ENCODE measurements at regions not wholly inside any gene's neighbourhood (a gene's known extent, or its start where the extent isn't known, plus 50 kb on each side); places are given as distances from the start of the nearest gene placed in this dataset.
"Not testable (repeated sequence)": the region's sequence is repeated elsewhere in the genome, so short reads cannot be mapped to it uniquely, and the experiment has no call there.

DNA sequence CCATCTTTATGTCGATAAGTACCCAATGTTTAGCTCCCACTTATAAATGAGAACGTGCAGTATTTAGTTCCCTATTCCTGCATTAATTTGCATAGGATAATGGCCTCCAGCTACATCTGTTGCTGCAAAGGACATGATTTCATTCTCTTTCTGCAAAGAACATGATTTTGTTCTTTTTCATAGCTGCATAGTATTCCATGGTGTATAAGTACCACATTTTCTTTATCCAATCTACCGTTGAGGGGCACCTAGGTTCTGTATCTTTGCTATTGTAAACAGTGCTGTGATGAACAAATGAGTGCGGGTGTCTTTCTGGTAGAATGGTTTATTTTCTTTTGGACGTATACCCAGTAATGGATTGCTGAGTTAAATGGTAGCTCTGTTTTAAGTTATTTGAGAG, 63.0 kb downstream of the HLX start:
- Histone ChIP-seq H3K27me3 (ENCODE audit: control insufficient read depth, insufficient read depth, low read length) (no peaks in the 10 kb centered on the region), H3K27ac (ENCODE audit: low read depth, low read length) (no peak overlapping the region), H3K4me3 (ENCODE audit: low read depth, low read length) (no peak overlapping the region), H3K9me3 (ENCODE audit: control insufficient read depth, insufficient read depth, low read length) (no peaks in the 10 kb centered on the region)
- no peak for DNase-seq (ENCODE audit: low read depth, low spot score)
- ChIA-PET CTCF (interaction anchor here (0.7 kb wide), 1 partner anchor 18 kb away, joined by 3 read pairs; no protein-coding TSS in a partner anchor), POLR2A (no interaction called here)
- TF ChIP-seq, protein P1, sequence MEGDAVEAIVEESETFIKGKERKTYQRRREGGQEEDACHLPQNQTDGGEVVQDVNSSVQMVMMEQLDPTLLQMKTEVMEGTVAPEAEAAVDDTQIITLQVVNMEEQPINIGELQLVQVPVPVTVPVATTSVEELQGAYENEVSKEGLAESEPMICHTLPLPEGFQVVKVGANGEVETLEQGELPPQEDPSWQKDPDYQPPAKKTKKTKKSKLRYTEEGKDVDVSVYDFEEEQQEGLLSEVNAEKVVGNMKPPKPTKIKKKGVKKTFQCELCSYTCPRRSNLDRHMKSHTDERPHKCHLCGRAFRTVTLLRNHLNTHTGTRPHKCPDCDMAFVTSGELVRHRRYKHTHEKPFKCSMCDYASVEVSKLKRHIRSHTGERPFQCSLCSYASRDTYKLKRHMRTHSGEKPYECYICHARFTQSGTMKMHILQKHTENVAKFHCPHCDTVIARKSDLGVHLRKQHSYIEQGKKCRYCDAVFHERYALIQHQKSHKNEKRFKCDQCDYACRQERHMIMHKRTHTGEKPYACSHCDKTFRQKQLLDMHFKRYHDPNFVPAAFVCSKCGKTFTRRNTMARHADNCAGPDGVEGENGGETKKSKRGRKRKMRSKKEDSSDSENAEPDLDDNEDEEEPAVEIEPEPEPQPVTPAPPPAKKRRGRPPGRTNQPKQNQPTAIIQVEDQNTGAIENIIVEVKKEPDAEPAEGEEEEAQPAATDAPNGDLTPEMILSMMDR (IDR thresholded peaks at IDR 0.05; ENCODE audit: low read depth, low read length) = no peak

DNA sequence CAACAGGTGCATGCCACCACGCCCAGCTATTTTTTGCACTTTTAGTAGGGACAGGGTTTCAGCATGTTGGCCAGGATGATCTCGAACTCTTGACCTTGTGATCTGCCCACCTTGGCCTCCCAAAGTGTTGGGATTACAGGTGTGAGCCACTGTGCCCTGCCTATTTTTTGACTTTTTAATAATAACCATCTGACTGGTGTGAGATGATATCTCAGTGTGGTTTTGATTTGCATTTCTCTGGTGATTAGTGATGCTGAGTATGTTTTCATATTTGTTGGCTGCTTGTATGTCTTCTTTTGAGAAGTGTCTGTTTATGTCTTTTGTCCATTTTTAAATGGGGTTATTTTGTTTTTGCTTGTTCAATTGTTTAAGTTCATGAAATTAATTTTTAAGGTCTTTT, 63.7 kb downstream of the HLX start:
- DNase-seq (ENCODE audit: low read depth, low spot score); CTCF ChIA-PET; H3K27me3 ChIP-seq (ENCODE audit: control insufficient read depth, insufficient read depth, low read length); POLR2A ChIA-PET; H3K9me3 ChIP-seq (ENCODE audit: control insufficient read depth, insufficient read depth, low read length); H3K4me3 ChIP-seq (ENCODE audit: low read depth, low read length); H3K27ac ChIP-seq (ENCODE audit: low read depth, low read length): not testable (repeated sequence)

DNA sequence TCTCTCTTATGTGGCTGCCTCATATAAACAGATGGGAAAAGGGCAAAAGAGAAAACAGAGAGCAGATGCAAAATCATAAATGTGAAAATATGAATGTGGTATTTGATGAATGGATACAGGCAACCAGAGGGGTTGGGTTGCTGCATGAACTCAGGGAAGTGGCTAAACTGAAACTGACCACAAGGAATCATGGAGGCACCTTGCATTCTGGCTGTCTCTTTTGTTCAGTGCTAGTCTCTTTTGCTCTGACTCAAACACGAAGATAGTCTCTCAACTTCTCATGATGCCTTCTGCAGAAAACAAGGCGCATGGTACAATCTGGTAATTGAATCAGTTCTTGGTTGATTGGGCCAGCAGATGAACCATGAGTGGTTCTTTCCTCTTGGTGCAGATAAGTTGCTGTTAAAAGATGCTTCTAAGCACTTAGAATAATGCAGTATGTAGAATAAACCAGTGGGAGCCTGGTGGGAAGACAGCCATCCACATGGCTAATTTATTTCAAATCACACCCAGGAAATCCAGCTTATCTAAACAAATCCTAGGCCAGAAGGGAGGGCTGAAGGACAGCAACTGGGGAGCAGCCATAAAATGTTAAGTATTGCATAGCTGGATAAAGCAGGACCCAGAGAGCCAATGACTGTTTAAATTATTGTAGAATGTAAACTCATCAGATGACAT, 64.2 kb downstream of the HLX start:
- ChIA-PET CTCF (interaction anchor here (1.1 kb wide), 1 partner anchor 35 kb away, joined by 3 read pairs; no protein-coding TSS in a partner anchor), POLR2A (no interaction called here)
- Histone ChIP-seq H3K9me3 (ENCODE audit: control insufficient read depth, insufficient read depth, low read length) (no peaks in the 10 kb centered on the region), H3K4me3 (ENCODE audit: low read depth, low read length) (no peak overlapping the region), H3K27ac (ENCODE audit: low read depth, low read length) (no peak overlapping the region), H3K27me3 (ENCODE audit: control insufficient read depth, insufficient read depth, low read length) (no peaks in the 10 kb centered on the region)
- DNase-seq (ENCODE audit: low read depth, low spot score) = no peak
- TF ChIP-seq, protein P1 (IDR thresholded peaks at IDR 0.05; ENCODE audit: low read depth, low read length) = no peak

DNA sequence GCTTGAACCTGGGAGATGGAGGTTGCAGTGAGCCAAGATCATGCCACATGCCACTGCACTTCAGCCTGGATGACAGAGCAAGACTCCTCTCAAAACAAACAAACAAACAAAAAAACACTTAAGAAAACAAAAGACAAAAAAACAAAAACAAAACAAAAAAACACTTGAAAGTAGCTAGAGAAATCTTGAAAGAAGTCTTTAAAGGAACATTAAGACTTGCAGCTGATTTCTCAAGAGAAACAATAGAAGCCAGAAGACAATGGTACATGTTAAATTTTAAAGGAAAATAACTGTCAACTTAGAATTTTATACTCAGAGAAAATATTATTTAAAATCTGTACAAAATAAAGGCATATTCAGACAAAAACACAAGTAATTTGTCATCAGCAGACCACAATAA, 71.3 kb downstream of the HLX start:
- Histone ChIP-seq H3K27me3 (ENCODE audit: control insufficient read depth, insufficient read depth, low read length) (no peaks in the 10 kb centered on the region), H3K27ac (ENCODE audit: low read depth, low read length) (no peak overlapping the region), H3K4me3 (ENCODE audit: low read depth, low read length) (no peak overlapping the region), H3K9me3 (ENCODE audit: control insufficient read depth, insufficient read depth, low read length) (peaks cover 4% of the 10 kb centered on the region)
- POLR2A ChIA-PET = no interaction called here
- TF ChIP-seq, protein P1 (IDR thresholded peaks at IDR 0.05; ENCODE audit: low read depth, low read length) = no peak
- no peak for DNase-seq (ENCODE audit: low read depth, low spot score)
- CTCF ChIA-PET = no interaction called here

DNA sequence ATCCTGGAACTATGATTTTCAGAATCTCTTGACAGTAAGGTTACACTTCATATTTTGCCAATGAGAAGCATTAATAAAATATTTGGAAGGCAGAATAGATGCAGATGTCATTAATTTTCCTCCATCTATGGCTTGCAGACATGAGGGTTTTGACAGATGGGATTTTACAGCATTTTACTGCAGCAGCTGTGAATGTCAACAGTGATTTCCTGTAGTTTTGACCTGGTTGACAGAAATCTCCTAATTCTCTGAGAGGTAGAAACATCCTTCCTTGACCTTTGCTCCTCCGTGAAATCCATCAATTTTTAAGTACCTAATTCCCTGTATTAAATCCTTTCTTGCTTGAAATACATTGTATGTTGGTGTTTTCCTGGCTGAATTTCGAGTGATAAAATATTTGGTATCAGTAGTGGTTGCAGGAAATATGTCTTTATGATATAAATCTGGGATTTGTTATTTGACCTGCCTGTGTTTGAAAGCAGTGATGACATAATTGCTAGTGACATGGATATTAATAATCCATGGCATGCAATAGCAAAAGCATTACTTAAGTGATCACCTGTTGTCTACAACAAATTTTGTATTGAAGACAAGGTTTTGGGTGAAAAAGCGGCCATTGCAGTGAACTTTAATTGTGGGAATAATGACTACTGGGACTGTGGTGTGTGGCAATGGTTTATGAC, 73.9 kb downstream of the HLX start:
- Histone ChIP-seq H3K9me3 (ENCODE audit: control insufficient read depth, insufficient read depth, low read length) (peaks cover 4% of the 10 kb centered on the region), H3K4me3 (ENCODE audit: low read depth, low read length) (no peak overlapping the region), H3K27me3 (ENCODE audit: control insufficient read depth, insufficient read depth, low read length) (no peaks in the 10 kb centered on the region), H3K27ac (ENCODE audit: low read depth, low read length) (no peak overlapping the region)
- TF ChIP-seq, protein P1 (IDR thresholded peaks at IDR 0.05; ENCODE audit: low read depth, low read length) = no peak
- DNase-seq (ENCODE audit: low read depth, low spot score) = no peak
- ChIA-PET CTCF (no interaction called here), POLR2A (no interaction called here)

Measured in AG04450 (cell line).